NCI-H2171 treated with DMSO at 0.1 percent for 48 hours (cell line): ENCODE measurements at regions not wholly inside any gene's neighbourhood (a gene's known extent, or its start where the extent isn't known, plus 50 kb on each side); places are given as distances from the start of the nearest gene placed in this dataset.

ENCODE experiments used
- DNase-seq: peaks from one replicate; lab custom pipeline; 2025; lab: John Stamatoyannopoulos, UW

GRCh38 chr10:113364227-113364626 lies 188.6 kb upstream of the HABP2 start:
- no peak for DNase-seq

- no peak for DNase-seq
Measured at GRCh38 chr10:113368666-113369364, 184.0 kb upstream of the HABP2 start.

GRCh38 chr10:113369365-113369694 lies 183.5 kb upstream of the HABP2 start:
- DNase-seq = no peak

GRCh38 chr10:113376428-113376827 lies 176.4 kb upstream of the HABP2 start:
- DNase-seq = no peak

GRCh38 chr10:113379091-113379490 lies 173.8 kb upstream of the HABP2 start:
- DNase-seq = no peak

GRCh38 chr10:113381416-113381815 lies 171.4 kb upstream of the HABP2 start:
- no peak for DNase-seq

- no peak for DNase-seq
Measured at GRCh38 chr10:113381981-113382509, 170.8 kb upstream of the HABP2 start.

- DNase-seq = no peak
Measured at GRCh38 chr10:113382691-113383090, 170.2 kb upstream of the HABP2 start.

GRCh38 chr10:113384181-113384580 lies 168.7 kb upstream of the HABP2 start:
- DNase-seq = no peak

- peak; percentile 42 for DNase-seq
Measured at GRCh38 chr10:113385021-113385999, 167.5 kb upstream of the HABP2 start.

- DNase-seq = no peak
Measured at GRCh38 chr10:113386005-113386404, 166.8 kb upstream of the HABP2 start.

GRCh38 chr10:113389969-113390368 lies 162.9 kb upstream of the HABP2 start:
- DNase-seq = no peak

- no peak for DNase-seq
Measured at GRCh38 chr10:113390896-113391295, 162.0 kb upstream of the HABP2 start.

GRCh38 chr10:113397047-113397446 lies 155.8 kb upstream of the HABP2 start:
- DNase-seq = no peak

- no peak for DNase-seq
Measured at GRCh38 chr10:113399065-113399464, 153.8 kb upstream of the HABP2 start.

GRCh38 chr10:113402602-113403001 lies 150.3 kb upstream of the HABP2 start:
- DNase-seq = no peak

- no peak for DNase-seq
Measured at GRCh38 chr10:113407218-113407617, 145.6 kb upstream of the HABP2 start.

GRCh38 chr10:113409175-113409574 lies 143.7 kb upstream of the HABP2 start:
- DNase-seq = no peak

GRCh38 chr10:113410618-113411017 lies 142.2 kb upstream of the HABP2 start:
- DNase-seq = no peak

- DNase-seq = peak; percentile 32
Measured at GRCh38 chr10:113411456-113411855, 141.4 kb upstream of the HABP2 start.

- DNase-seq = no peak
Measured at GRCh38 chr10:113412161-113412560, 140.7 kb upstream of the HABP2 start.

- no peak for DNase-seq
Measured at GRCh38 chr10:113414543-113414942, 138.3 kb upstream of the HABP2 start.

GRCh38 chr10:113415246-113415645 lies 137.6 kb upstream of the HABP2 start:
- no peak for DNase-seq
